ENCODE measurements at regions not wholly inside any gene's neighbourhood (a gene's known extent, or its start where the extent isn't known, plus 50 kb on each side); places are given as distances from the start of the nearest gene placed in this dataset.

- POLR2A ChIA-PET: no interaction called here
- CTCF ChIA-PET: interaction anchor here (4.9 to 5.5 kb wide), 2 partner anchors 7 to 20 kb away, joined by 78 to 129 read pairs; no protein-coding TSS in a partner anchor
- H3K36me3 Mint-ChIP-seq: 0 out of 2 replicates have a peak, but pooled peaks cover 3% of the 10 kb centered on the region
- no peaks in the 10 kb centered on the region for H3K9me3 Mint-ChIP-seq
- TF ChIP-seq NFATC4 (CRISPR knock-in tag; IDR thresholded peaks at IDR 0.05) (no peak), CBFB (CRISPR knock-in tag; IDR thresholded peaks at IDR 0.05; ENCODE audit: low read depth) (no peak), NFE2L1 (CRISPR knock-in tag; IDR thresholded peaks at IDR 0.05) (no peak), ATF1 (CRISPR knock-in tag; IDR thresholded peaks at IDR 0.05) (no peak), ESRRA (CRISPR knock-in tag; IDR thresholded peaks at IDR 0.05; ENCODE audit: borderline replicate concordance) (no peak), GRHL2 (CRISPR knock-in tag; IDR thresholded peaks at IDR 0.05; ENCODE audit: insufficient replicate concordance, severe bottlenecking) (no peak), FOXP4 (CRISPR knock-in tag; IDR thresholded peaks at IDR 0.05) (no peak), AR (CRISPR knock-in tag; IDR thresholded peaks at IDR 0.05) (no peak), ZNF138 (CRISPR knock-in tag; conservative IDR thresholded peaks at IDR 0.05) (no peak), ATF6 (CRISPR knock-in tag; IDR thresholded peaks at IDR 0.05) (no peak), RORB (CRISPR knock-in tag; IDR thresholded peaks at IDR 0.05) (no peak), SMAD3 (CRISPR knock-in tag; IDR thresholded peaks at IDR 0.05; ENCODE audit: borderline replicate concordance) (no peak), JAZF1 (CRISPR knock-in tag; IDR thresholded peaks at IDR 0.05) (no peak)
- DNase-seq (ENCODE audit: low spot score) (no peak), ATAC-seq (no peak)
- H3K27me3 Mint-ChIP-seq (ENCODE audit: low read depth): no peaks in the 10 kb centered on the region
- peaks cover 33% of the 10 kb centered on the region for H3K4me1 Mint-ChIP-seq
- no peak overlapping the region for H3K4me3 Mint-ChIP-seq
- no peak overlapping the region for H3K27ac Mint-ChIP-seq
Observed at GRCh38 chr7:130893441-130893894, 159.5 kb upstream of the KLF14 start.

GRCh38 chr7:130894146-130894908 is 160.3 kb upstream of the KLF14 start:
- H3K9me3 Mint-ChIP-seq: no peaks in the 10 kb centered on the region
- 0 out of 2 replicates have a peak, but pooled peaks cover 3% of the 10 kb centered on the region for H3K36me3 Mint-ChIP-seq
- peaks cover 33% of the 10 kb centered on the region for H3K4me1 Mint-ChIP-seq
- TF ChIP-seq ZNF423 (CRISPR knock-in tag; IDR thresholded peaks at IDR 0.05) (peak; percentile 78), ATF2 (CRISPR knock-in tag; IDR thresholded peaks at IDR 0.05; ENCODE audit: borderline replicate concordance, low read depth) (no peak), ZNF219 (CRISPR knock-in tag; IDR thresholded peaks at IDR 0.05; ENCODE audit: borderline replicate concordance) (no peak)
- DNase-seq (ENCODE audit: low spot score) (peak; percentile 34), ATAC-seq (no peak)
- H3K27me3 Mint-ChIP-seq (ENCODE audit: low read depth): no peaks in the 10 kb centered on the region
- CTCF ChIA-PET: interaction anchor here (4.9 to 5.5 kb wide), 2 partner anchors 8 to 21 kb away, joined by 78 to 129 read pairs; no protein-coding TSS in a partner anchor
- POLR2A ChIA-PET: no interaction called here
- peak overlapping the region; percentile 24; the same call in 1 of the 2 replicates for H3K27ac Mint-ChIP-seq
- H3K4me3 Mint-ChIP-seq: no peak overlapping the region

Data from WTC11 (cell line).